Amniotic epithelial cell (primary cell): ENCODE measurements at regions not wholly inside any gene's neighbourhood (a gene's known extent, or its start where the extent isn't known, plus 50 kb on each side); places are given as distances from the start of the nearest gene placed in this dataset.

ENCODE experiments used
- DNase-seq: peaks from one replicate; pipeline ENCODE4 v3.0.0-alpha.2; 2010; ENCODE audit warnings: low read depth

- no peak for DNase-seq
Measured at GRCh38 chr5:21694567-21694966, 1158.6 kb downstream of the CDH12 start.

GRCh38 chr5:21693591-21693990 is 1159.6 kb downstream of the CDH12 start:
- no peak for DNase-seq

GRCh38 chr5:21689587-21689986 is 1163.6 kb downstream of the CDH12 start:
- DNase-seq: no peak

- DNase-seq: peak; percentile 54
Measured at GRCh38 chr5:21688655-21689054, 1164.5 kb downstream of the CDH12 start.

GRCh38 chr5:21687621-21688020 is 1165.5 kb downstream of the CDH12 start:
- DNase-seq: no peak

- DNase-seq: no peak
Measured at GRCh38 chr5:21686706-21687105, 1166.4 kb downstream of the CDH12 start.

GRCh38 chr5:21685522-21685921 is 1167.6 kb downstream of the CDH12 start:
- DNase-seq: no peak

GRCh38 chr5:21684992-21685391 is 1168.2 kb downstream of the CDH12 start:
- DNase-seq: peak; percentile 29

GRCh38 chr5:21681911-21682310 is 1171.2 kb downstream of the CDH12 start:
- DNase-seq: no peak

GRCh38 chr5:21680641-21681040 is 1172.5 kb downstream of the CDH12 start:
- DNase-seq: no peak

GRCh38 chr5:21680196-21680595 is 1172.9 kb downstream of the CDH12 start:
- peak; percentile 78 for DNase-seq

GRCh38 chr5:21678526-21678925 is 1174.6 kb downstream of the CDH12 start:
- no peak for DNase-seq

GRCh38 chr5:21672911-21673310 is 1180.2 kb downstream of the CDH12 start:
- DNase-seq: no peak

GRCh38 chr5:21672360-21672759 is 1180.8 kb downstream of the CDH12 start:
- no peak for DNase-seq

- no peak for DNase-seq
Measured at GRCh38 chr5:21665524-21665923, 1187.6 kb downstream of the CDH12 start.

GRCh38 chr5:21663082-21663481 is 1190.1 kb downstream of the CDH12 start:
- no peak for DNase-seq

GRCh38 chr5:21661184-21661583 is 1192.0 kb downstream of the CDH12 start:
- no peak for DNase-seq

GRCh38 chr5:21654556-21654955 is 1198.6 kb downstream of the CDH12 start:
- DNase-seq: no peak

- DNase-seq: no peak
Measured at GRCh38 chr5:21649969-21650368, 1203.2 kb downstream of the CDH12 start.

GRCh38 chr5:21646469-21646868 is 1206.7 kb downstream of the CDH12 start:
- no peak for DNase-seq

- DNase-seq: no peak
Measured at GRCh38 chr5:21644032-21644431, 1209.1 kb downstream of the CDH12 start.

GRCh38 chr5:21642312-21642711 is 1210.8 kb downstream of the CDH12 start:
- peak; percentile 32 for DNase-seq

GRCh38 chr5:21623831-21624230 is 1229.3 kb downstream of the CDH12 start:
- DNase-seq: no peak

- no peak for DNase-seq
Measured at GRCh38 chr5:21615195-21615765, 1237.9 kb downstream of the CDH12 start.
